ENCODE measurements at regions not wholly inside any gene's neighbourhood (a gene's known extent, or its start where the extent isn't known, plus 50 kb on each side); places are given as distances from the start of the nearest gene placed in this dataset.

DNA sequence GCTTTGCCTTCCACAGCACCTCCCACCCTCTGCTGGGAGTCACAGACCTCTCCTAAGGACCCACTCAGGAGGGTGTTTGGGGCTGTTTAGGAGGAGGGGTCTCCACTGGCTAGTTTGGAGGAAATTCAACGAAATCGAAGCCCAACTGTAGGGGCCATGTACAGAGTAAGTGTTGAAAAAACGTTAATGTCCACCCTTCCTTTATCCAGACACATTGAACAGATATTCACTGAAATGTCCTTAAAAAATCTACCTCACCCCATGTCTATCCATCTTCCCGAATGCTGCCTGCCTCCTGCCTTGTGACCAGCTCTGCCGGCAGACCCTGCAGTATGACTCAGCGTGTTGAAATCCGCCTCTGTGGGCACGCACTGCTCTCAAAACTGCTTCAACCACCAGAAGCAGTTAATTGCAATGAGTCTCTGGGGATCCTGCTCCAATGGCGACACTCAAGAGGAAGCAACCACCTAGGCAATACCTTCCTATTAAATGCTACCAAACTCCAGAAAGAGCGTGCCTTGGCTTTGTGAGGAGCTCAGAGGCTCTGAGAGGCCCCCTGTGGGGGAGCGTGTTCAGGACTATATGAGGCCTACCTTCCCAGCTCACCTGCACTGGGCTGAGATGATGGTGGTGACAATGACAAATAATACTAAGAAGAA, 61.4 kb upstream of the RTN4 start:
- Histone ChIP-seq H3K4me1 (peaks cover 14% of the 10 kb centered on the region), H3K4me3 (ENCODE audit: low read depth, low read length) (no peak overlapping the region), H3K27me3 (no peaks in the 10 kb centered on the region), H3K9me3 (no peaks in the 10 kb centered on the region), H3K36me3 (no peaks in the 10 kb centered on the region)
- peak; percentile 76 for DNase-seq
- TF ChIP-seq, protein P1, sequence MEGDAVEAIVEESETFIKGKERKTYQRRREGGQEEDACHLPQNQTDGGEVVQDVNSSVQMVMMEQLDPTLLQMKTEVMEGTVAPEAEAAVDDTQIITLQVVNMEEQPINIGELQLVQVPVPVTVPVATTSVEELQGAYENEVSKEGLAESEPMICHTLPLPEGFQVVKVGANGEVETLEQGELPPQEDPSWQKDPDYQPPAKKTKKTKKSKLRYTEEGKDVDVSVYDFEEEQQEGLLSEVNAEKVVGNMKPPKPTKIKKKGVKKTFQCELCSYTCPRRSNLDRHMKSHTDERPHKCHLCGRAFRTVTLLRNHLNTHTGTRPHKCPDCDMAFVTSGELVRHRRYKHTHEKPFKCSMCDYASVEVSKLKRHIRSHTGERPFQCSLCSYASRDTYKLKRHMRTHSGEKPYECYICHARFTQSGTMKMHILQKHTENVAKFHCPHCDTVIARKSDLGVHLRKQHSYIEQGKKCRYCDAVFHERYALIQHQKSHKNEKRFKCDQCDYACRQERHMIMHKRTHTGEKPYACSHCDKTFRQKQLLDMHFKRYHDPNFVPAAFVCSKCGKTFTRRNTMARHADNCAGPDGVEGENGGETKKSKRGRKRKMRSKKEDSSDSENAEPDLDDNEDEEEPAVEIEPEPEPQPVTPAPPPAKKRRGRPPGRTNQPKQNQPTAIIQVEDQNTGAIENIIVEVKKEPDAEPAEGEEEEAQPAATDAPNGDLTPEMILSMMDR (IDR thresholded peaks at IDR 0.05; ENCODE audit: low read depth, low read length) = no peak

DNA sequence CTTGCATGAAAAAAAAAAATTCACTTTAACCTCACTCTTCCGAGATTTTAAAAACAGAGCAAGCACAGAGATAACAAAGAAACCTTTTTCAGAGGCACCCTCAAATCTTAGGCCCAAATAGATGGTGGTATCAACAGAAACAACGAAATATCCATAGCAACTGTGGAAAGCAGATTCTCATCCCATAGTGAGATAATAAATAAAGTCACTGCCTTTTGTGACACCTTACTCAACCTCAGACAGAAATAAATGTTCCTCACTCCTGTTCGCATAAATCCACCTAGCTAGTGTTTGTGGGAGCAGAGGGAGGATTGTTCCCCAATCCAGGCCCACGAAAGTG, 60.9 kb upstream of the RTN4 start:
- Histone ChIP-seq H3K4me1 (peaks cover 14% of the 10 kb centered on the region), H3K9me3 (no peaks in the 10 kb centered on the region), H3K27me3 (no peaks in the 10 kb centered on the region), H3K4me3 (ENCODE audit: low read depth, low read length) (no peak overlapping the region), H3K36me3 (no peaks in the 10 kb centered on the region)
- DNase-seq = no peak
- TF ChIP-seq, protein P1 (IDR thresholded peaks at IDR 0.05; ENCODE audit: low read depth, low read length) = no peak

DNA sequence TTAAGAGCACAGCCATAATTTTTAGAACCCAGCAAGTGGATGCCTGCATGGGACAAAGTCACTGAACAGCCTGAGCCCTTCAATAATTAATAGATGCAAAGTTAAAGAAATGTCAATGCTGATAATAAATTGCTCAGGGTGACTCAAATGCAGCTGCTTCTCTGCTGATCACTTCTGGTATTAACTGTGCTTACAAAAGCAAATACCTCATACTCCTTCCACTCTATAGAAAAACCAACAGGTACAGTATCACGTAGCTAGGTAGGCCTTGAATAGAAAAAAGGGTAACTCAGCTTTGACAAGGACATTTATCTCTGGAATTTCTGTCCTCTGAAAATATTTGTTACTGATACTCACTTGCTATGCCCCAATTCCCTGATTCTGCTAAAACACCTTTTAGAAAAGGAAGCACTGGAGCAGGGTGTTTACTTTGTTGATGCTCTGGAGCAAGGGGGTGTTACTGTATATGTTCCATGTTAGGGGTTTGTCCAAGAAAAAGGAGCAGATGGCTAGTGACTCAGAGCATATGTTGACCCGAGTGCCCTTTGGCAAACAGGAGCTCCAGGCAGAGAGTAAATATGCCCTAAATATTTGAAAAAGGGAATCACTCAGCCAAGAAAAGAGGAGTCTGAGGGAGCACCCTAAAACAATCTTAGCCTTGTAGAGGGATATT, 59.1 kb upstream of the RTN4 start:
- H3K9me3 ChIP-seq = no peaks in the 10 kb centered on the region
- TF ChIP-seq, protein P1 (IDR thresholded peaks at IDR 0.05; ENCODE audit: low read depth, low read length) = no peak
- H3K27me3 ChIP-seq = no peaks in the 10 kb centered on the region
- no peak overlapping the region for H3K4me3 ChIP-seq (ENCODE audit: low read depth, low read length)
- no peaks in the 10 kb centered on the region for H3K36me3 ChIP-seq
- no peak for DNase-seq
- peaks cover 14% of the 10 kb centered on the region for H3K4me1 ChIP-seq

DNA sequence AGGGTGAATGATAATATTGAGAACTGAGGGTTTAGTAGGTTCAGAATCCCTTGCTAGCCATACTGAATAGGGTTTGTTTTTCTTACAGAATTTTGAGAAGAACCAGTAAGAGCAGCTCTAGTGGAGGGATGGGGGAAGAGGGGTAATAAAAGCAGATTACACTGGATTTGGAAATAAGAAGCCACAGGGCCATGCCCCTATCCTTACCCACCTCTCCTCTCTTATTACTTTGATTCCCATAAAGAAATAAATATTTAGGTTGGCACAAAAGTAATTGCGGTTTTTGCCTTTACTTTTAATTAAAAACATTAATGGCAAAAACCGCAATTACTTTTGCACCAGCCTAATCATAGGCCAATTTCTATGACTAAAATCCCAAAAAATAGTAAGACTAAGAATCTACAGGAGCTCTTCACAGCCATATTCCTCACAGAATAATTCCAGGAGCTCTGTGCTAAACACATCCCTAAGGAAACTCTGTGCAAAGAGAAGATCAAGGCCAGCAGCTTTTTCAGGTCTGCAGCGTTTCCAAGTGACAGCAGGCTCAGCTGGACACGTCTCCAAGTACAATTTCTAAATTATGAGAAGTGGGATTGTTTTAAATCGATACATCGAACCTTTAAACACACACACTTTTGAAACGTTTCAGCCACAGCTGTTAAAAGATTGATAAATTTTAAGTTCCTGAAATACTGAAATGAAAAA, 58.4 kb upstream of the RTN4 start:
- TF ChIP-seq, protein P1 (IDR thresholded peaks at IDR 0.05; ENCODE audit: low read depth, low read length) = no peak
- peaks cover 14% of the 10 kb centered on the region for H3K4me1 ChIP-seq
- H3K4me3 ChIP-seq (ENCODE audit: low read depth, low read length) = no peak overlapping the region
- H3K27me3 ChIP-seq = no peaks in the 10 kb centered on the region
- DNase-seq = no peak
- H3K36me3 ChIP-seq = no peaks in the 10 kb centered on the region
- no peaks in the 10 kb centered on the region for H3K9me3 ChIP-seq

DNA sequence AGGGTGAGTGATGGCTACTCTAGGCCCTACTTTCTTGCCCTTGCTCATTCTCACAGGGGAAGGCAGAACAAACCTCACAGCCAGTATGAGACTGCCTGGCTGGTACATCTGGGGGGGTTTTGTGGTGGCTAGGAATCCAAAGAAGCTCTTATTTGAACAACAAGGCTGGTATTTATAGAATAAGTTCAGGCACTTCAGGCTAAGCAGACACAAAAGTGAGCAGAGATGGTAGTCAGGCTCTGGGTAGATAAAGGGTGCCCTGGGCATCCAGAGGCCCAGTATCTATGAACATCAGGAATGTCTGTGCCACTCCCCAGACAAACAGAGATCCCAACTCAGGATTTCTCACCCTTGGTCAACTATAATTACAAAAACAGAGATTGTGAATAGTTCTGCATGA, 57.2 kb upstream of the RTN4 start:
- DNase-seq = no peak
- Histone ChIP-seq H3K27me3 (no peaks in the 10 kb centered on the region), H3K4me1 (peaks cover 14% of the 10 kb centered on the region), H3K36me3 (no peaks in the 10 kb centered on the region), H3K4me3 (ENCODE audit: low read depth, low read length) (no peak overlapping the region), H3K9me3 (no peaks in the 10 kb centered on the region)
- TF ChIP-seq, protein P1 (IDR thresholded peaks at IDR 0.05; ENCODE audit: low read depth, low read length) = no peak

DNA sequence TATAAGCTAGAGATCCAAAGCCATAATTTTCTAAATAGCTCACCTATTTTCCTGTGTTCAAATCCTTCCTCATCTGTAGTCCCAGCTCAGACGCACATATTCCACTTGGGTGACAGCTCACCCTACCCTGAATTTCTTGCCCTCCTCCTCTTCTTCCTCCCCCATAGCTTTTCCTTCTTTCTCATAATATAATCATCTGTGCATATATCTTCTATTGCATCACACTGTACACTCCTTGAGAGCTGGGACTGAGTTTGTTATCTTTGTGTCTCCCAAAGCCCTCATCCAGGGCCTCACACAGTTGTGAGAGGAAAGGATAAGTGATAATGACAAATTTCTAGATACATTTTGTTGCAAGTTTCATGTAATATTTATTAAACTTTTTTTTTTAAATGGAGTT, 55.9 kb upstream of the RTN4 start:
- DNase-seq = no peak
- H3K36me3 ChIP-seq = no peaks in the 10 kb centered on the region
- no peak overlapping the region for H3K4me3 ChIP-seq (ENCODE audit: low read depth, low read length)
- H3K9me3 ChIP-seq = no peaks in the 10 kb centered on the region
- no peaks in the 10 kb centered on the region for H3K27me3 ChIP-seq
- H3K4me1 ChIP-seq = peaks cover 16% of the 10 kb centered on the region
- TF ChIP-seq, protein P1 (IDR thresholded peaks at IDR 0.05; ENCODE audit: low read depth, low read length) = no peak
